AG04449 (cell line): ENCODE measurements at regions not wholly inside any gene's neighbourhood (a gene's known extent, or its start where the extent isn't known, plus 50 kb on each side); places are given as distances from the start of the nearest gene placed in this dataset.

Source experiments
- CTCF ChIA-PET: fragments of 350-600 bp; formaldehyde crosslinking; extraction: SDS; loops from one replicate; lab custom pipeline; 2021; ENCODE audit warnings: antibody characterized with exemption; lab: Yijun Ruan, JAX
- POLR2A ChIA-PET: fragments of 400-600, 350-600 bp; formaldehyde crosslinking; extraction: SDS; loops from one replicate; lab custom pipeline; 2020; ENCODE audit warnings: antibody characterized with exemption, inconsistent platforms; lab: Yijun Ruan, JAX
- DNase-seq: peaks from one replicate; pipeline ENCODE4 v3.0.0-alpha.2; 2010; ENCODE audit warnings: low read depth, low spot score
- H3K4me3 ChIP-seq: 2 replicates; pipeline ENCODE4 v1.5.1; 2011; ENCODE audit warnings: low read depth, mild to moderate bottlenecking, control low read depth, low read length
- TF ChIP-seq, protein P1 (sequence below): IDR thresholded peaks from one replicate; pipeline ENCODE4 v1.5.1; 2011; ENCODE audit warnings: mild to moderate bottlenecking, moderate library complexity, low read length, control low read depth, inconsistent platforms; ENCODE audit not compliant: insufficient read depth; ENCODE audit errors: missing control alignments

DNA sequence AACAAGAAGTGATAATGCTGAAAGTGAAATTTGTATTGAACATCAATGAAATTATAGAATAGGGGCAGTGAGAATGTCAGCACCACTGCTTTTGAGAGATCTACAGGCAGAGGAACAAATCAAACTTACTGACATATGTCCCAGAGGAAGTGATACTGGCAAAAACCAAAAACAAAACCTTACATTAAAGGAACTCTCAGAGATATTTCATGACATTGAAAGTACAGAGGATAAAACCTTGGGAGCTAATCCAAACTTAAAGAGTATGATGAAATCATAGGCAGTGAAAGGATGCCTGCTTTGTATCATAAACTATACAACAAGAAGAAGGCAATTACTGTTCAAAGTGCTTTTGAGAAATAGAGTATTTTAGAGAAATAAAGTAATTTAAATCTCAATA lies 90.4 kb upstream of the SV2C start:
- TF ChIP-seq, protein P1, sequence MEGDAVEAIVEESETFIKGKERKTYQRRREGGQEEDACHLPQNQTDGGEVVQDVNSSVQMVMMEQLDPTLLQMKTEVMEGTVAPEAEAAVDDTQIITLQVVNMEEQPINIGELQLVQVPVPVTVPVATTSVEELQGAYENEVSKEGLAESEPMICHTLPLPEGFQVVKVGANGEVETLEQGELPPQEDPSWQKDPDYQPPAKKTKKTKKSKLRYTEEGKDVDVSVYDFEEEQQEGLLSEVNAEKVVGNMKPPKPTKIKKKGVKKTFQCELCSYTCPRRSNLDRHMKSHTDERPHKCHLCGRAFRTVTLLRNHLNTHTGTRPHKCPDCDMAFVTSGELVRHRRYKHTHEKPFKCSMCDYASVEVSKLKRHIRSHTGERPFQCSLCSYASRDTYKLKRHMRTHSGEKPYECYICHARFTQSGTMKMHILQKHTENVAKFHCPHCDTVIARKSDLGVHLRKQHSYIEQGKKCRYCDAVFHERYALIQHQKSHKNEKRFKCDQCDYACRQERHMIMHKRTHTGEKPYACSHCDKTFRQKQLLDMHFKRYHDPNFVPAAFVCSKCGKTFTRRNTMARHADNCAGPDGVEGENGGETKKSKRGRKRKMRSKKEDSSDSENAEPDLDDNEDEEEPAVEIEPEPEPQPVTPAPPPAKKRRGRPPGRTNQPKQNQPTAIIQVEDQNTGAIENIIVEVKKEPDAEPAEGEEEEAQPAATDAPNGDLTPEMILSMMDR = no peak
- CTCF ChIA-PET = no interaction called here
- POLR2A ChIA-PET = no interaction called here
- no peak for DNase-seq
- H3K4me3 ChIP-seq = no peak overlapping the region

DNA sequence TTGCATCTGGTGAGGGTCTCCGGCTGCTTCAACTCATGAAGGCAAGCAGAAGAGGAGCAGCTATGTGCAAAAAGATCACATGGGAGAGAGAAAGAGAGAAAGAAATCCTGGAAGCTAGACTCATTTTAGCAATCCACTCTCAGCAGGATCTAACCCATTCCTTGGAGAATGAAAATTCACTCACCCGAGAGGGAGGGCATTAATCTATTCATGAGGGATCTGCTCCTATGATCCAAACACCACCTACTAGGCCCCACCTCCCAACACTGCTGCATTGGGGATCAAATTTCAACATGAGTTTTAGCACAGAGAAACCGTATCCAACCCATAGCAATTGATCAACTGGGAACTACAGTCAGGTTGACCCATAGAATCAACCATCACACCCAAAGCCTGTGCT lies 98.1 kb upstream of the SV2C start:
- H3K4me3 ChIP-seq = no peak overlapping the region
- TF ChIP-seq, protein P1 = no peak
- POLR2A ChIA-PET = no interaction called here
- DNase-seq = no peak
- CTCF ChIA-PET = no interaction called here

GRCh38 chr5:75975496-75975895 lies 107.7 kb upstream of the SV2C start:
- TF ChIP-seq, protein P1 = no peak
- ChIA-PET CTCF (no interaction called here), POLR2A (no interaction called here)
- no peak overlapping the region for H3K4me3 ChIP-seq
- DNase-seq = no peak

DNA sequence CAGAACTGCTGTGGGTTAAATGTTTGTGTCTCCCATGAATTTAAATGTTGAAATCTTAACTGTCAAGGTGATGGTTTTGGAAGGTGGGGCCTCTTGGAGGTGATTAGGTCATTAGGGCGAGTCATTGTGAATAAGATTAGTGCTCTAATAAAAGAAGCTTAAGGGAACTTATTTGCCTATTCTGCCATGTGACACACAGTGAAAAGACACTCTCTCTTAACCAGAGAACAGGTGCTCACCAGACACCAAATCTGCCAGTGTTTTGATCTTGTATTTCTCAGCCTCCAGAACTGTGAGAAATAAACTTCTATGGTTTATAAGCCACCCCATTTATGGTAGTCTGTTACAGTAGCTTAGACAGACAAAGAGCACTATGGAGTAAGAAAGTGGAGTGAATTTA lies 117.9 kb upstream of the SV2C start:
- TF ChIP-seq, protein P1 = no peak
- ChIA-PET POLR2A (no interaction called here), CTCF (no interaction called here)
- no peak for DNase-seq
- no peak overlapping the region for H3K4me3 ChIP-seq

- no peak overlapping the region for H3K4me3 ChIP-seq
- POLR2A ChIA-PET = no interaction called here
- CTCF ChIA-PET = no interaction called here
- DNase-seq = no peak
- TF ChIP-seq, protein P1 = no peak
These were observed 119.2 kb upstream of the SV2C start for GRCh38 chr5:75964008-75964407.

DNA sequence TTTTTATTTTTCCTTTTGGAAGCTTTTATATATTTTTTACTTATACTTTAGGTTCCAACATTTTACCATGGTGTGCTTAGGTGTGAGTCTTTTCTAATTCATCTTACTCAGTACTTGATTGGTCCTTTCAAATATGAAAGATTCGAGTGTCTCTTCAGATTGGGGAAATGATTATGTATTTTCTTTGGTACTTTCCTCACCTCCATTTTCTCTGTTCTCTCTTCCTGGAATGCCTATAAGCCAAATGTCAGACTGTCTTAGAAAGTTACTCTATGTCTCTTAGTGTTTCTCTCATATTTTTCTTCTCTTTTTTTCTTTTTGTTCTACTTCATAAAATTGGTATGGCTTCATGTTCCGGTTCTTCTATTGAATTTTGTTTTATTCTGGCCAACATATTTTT lies 119.6 kb upstream of the SV2C start:
- ChIA-PET CTCF (no interaction called here), POLR2A (no interaction called here)
- H3K4me3 ChIP-seq = no peak overlapping the region
- TF ChIP-seq, protein P1 = no peak
- no peak for DNase-seq

DNA sequence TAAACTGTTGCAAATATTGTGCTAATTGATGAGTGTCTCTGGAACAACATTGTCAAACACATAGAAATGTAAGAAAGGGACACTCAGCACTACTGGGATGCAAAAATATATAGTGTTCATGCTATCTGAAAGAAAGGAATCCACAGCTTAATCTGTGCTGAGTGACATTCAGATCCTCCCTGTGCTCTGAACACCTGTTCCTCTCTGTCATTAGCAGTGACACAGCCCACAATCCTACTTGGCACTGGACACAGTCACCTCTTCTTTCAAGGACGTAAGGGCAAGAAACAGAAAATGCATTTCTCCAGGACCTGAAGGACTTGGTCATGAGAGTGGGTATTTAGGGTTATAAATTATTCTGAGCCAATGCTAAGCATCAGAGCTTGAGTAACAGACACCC lies 121.4 kb upstream of the SV2C start:
- TF ChIP-seq, protein P1 = no peak
- H3K4me3 ChIP-seq = no peak overlapping the region
- POLR2A ChIA-PET = no interaction called here
- no peak for DNase-seq
- CTCF ChIA-PET = no interaction called here
